ENCODE measurements at regions not wholly inside any gene's neighbourhood (a gene's known extent, or its start where the extent isn't known, plus 50 kb on each side); places are given as distances from the start of the nearest gene placed in this dataset.

- no peaks in the 10 kb centered on the region for H3K79me2 ChIP-seq (replicated peaks; ENCODE audit: insufficient read depth, low read length)
- no peak overlapping the region for H3K27ac ChIP-seq (ENCODE audit: low read length)
- TF ChIP-seq EZH2 (IDR thresholded peaks at IDR 0.05; ENCODE audit: borderline replicate concordance, insufficient read depth, low read length, poor library complexity, severe bottlenecking) (no peak), REST (IDR thresholded peaks at IDR 0.05; ENCODE audit: borderline replicate concordance) (no peak), POLR2AphosphoS5 (IDR thresholded peaks at IDR 0.05) (no peak)
Measured at GRCh38 chr12:39176356-39176755, 266.6 kb downstream of the KIF21A start.

GRCh38 chr12:39173726-39174125 lies 268.3 kb upstream of the CPNE8 start:
- H3K9me2 ChIP-seq (ENCODE audit: insufficient read depth, low read length): no peaks in the 10 kb centered on the region
- H3F3A ChIP-seq (ENCODE audit: insufficient read depth, low read length, poor library complexity, severe bottlenecking): no peaks in the 10 kb centered on the region

More at GRCh38 chr12:39176356-39176755, 266.6 kb downstream of the KIF21A start:
- Histone ChIP-seq H3K9ac (ENCODE audit: low read length) (no peak overlapping the region), H3F3A (ENCODE audit: insufficient read depth, low read length, poor library complexity, severe bottlenecking) (no peaks in the 10 kb centered on the region), H4K20me1 (ENCODE audit: insufficient read depth) (no peaks in the 10 kb centered on the region), H2AFZ (ENCODE audit: low read depth, low read length) (no peak overlapping the region), H3K9me3 (ENCODE audit: low read length) (no peaks in the 10 kb centered on the region), H3K27me3 (ENCODE audit: insufficient read depth, low read depth, low read length) (no peaks in the 10 kb centered on the region), H3K36me3 (ENCODE audit: insufficient read depth, low read length) (no peaks in the 10 kb centered on the region), H3K9me2 (ENCODE audit: insufficient read depth, low read length) (no peaks in the 10 kb centered on the region), H3K4me2 (ENCODE audit: low read length) (no peak overlapping the region), H3K4me3 (ENCODE audit: low read length) (no peak overlapping the region)

More at GRCh38 chr12:39173726-39174125, 268.3 kb upstream of the CPNE8 start:
- Histone ChIP-seq H3K27ac (ENCODE audit: low read length) (no peak overlapping the region), H4K20me1 (ENCODE audit: insufficient read depth) (no peaks in the 10 kb centered on the region), H3K4me2 (ENCODE audit: low read length) (no peak overlapping the region), H3K9me3 (ENCODE audit: low read length) (no peaks in the 10 kb centered on the region), H3K36me3 (ENCODE audit: insufficient read depth, low read length) (no peaks in the 10 kb centered on the region), H3K27me3 (ENCODE audit: insufficient read depth, low read depth, low read length) (no peaks in the 10 kb centered on the region), H3K9ac (ENCODE audit: low read length) (no peak overlapping the region), H3K4me3 (ENCODE audit: low read length) (no peak overlapping the region), H3K79me2 (replicated peaks; ENCODE audit: insufficient read depth, low read length) (no peaks in the 10 kb centered on the region), H2AFZ (ENCODE audit: low read depth, low read length) (no peak overlapping the region)
- TF ChIP-seq TAF1 (IDR thresholded peaks at IDR 0.05; ENCODE audit: low read depth) (no peak), EP300 (conservative IDR thresholded peaks at IDR 0.05; ENCODE audit: poor library complexity, severe bottlenecking) (no peak), RAD21 (conservative IDR thresholded peaks at IDR 0.05) (no peak), POLR2AphosphoS5 (IDR thresholded peaks at IDR 0.05) (no peak), EZH2 (IDR thresholded peaks at IDR 0.05; ENCODE audit: borderline replicate concordance, insufficient read depth, low read length, poor library complexity, severe bottlenecking) (no peak), REST (IDR thresholded peaks at IDR 0.05; ENCODE audit: borderline replicate concordance) (no peak), MXI1 (conservative IDR thresholded peaks at IDR 0.05; ENCODE audit: poor library complexity, severe bottlenecking) (no peak), SMC3 (conservative IDR thresholded peaks at IDR 0.05; ENCODE audit: poor library complexity) (no peak), CTCF (IDR thresholded peaks at IDR 0.05; ENCODE audit: poor library complexity, severe bottlenecking) (no peak)
